Lower lobe of right lung (tissue), 2 donors: ENCODE measurements at regions not wholly inside any gene's neighbourhood (a gene's known extent, or its start where the extent isn't known, plus 50 kb on each side); places are given as distances from the start of the nearest gene placed in this dataset.

ENCODE experiments used
- ATAC-seq, 2 donors: fragments of 200-7000 bp; cut with Tn5 transposase; one replicate each; pipeline ENCODE4 v1.9.1; 2020 to 2022; ENCODE audit warnings: mild to moderate bottlenecking in 2 of 2, moderate library complexity in 2 of 2
- DNase-seq: peaks from one replicate; pipeline ENCODE4 v3.0.0-alpha.2; 2020
- H3K27ac ChIP-seq: fragments of 200-600 bp; one replicate; pipeline ENCODE4 v1.8.0; 2022
- H3K27me3 ChIP-seq: fragments of 200-600 bp; one replicate; pipeline ENCODE4 v1.8.0; 2022; ENCODE audit warnings: low read depth
- H3K36me3 ChIP-seq: fragments of 200-600 bp; one replicate; pipeline ENCODE4 v1.8.0; 2022; ENCODE audit warnings: mild to moderate bottlenecking
- H3K4me1 ChIP-seq: fragments of 200-600 bp; one replicate; pipeline ENCODE4 v1.8.0; 2022
- H3K4me3 ChIP-seq: fragments of 200-600 bp; one replicate; pipeline ENCODE4 v1.8.0; 2022; ENCODE audit warnings: mild to moderate bottlenecking
- H3K9me3 ChIP-seq: fragments of 200-600 bp; one replicate; pipeline ENCODE4 v1.8.0; 2022
- CTCF ChIP-seq: fragments of 200-600 bp; IDR thresholded peaks from one replicate; pipeline ENCODE4 v1.8.0; 2022; ENCODE audit warnings: antibody characterized with exemption, mild to moderate bottlenecking
- intact Hi-C: fragments of 100-400 bp; cut with DNase I; formaldehyde crosslinking; loops from one replicate; pipeline ENCODE4 v1.11.0; 2022
- donor health status: DM: no; HTN: yes; CAD: no; lungs with severe emphysema.

- Histone ChIP-seq H3K27me3 (no peaks in the 10 kb centered on the region), H3K4me1 (no peaks in the 10 kb centered on the region), H3K4me3 (no peak overlapping the region), H3K27ac (no peak overlapping the region), H3K9me3 (peaks cover 4% of the 10 kb centered on the region), H3K36me3 (no peaks in the 10 kb centered on the region)
- DNase-seq (no peak), ATAC-seq (no peak)
- intact Hi-C loops: no loop called here
- TF ChIP-seq CTCF: no peak
These were observed 83.4 kb upstream of the PRL start for GRCh38 chr6:22380236-22380635.

GRCh38 chr6:22381845-22382544 is 85.2 kb upstream of the PRL start:
- TF ChIP-seq CTCF: no peak
- no peaks in the 10 kb centered on the region for H3K36me3 ChIP-seq
- peaks cover 7% of the 10 kb centered on the region for H3K9me3 ChIP-seq
- DNase-seq (no peak), ATAC-seq (no peak)
- H3K4me3 ChIP-seq: no peak overlapping the region
- H3K4me1 ChIP-seq: no peaks in the 10 kb centered on the region
- H3K27ac ChIP-seq: no peak overlapping the region
- H3K27me3 ChIP-seq: no peaks in the 10 kb centered on the region
- intact Hi-C loops: no loop called here

GRCh38 chr6:22383016-22383415 is 86.2 kb upstream of the PRL start:
- H3K27me3 ChIP-seq: no peaks in the 10 kb centered on the region
- no peak overlapping the region for H3K4me3 ChIP-seq
- no peak for ATAC-seq
- DNase-seq: no peak
- no peaks in the 10 kb centered on the region for H3K4me1 ChIP-seq
- TF ChIP-seq CTCF: no peak
- intact Hi-C loops: no loop called here
- peaks cover 7% of the 10 kb centered on the region for H3K9me3 ChIP-seq
- no peak overlapping the region for H3K27ac ChIP-seq
- no peaks in the 10 kb centered on the region for H3K36me3 ChIP-seq

GRCh38 chr6:22392711-22393110 is 95.9 kb upstream of the PRL start:
- ATAC-seq (no peak), DNase-seq (no peak)
- intact Hi-C loops: no loop called here
- no peaks in the 10 kb centered on the region for H3K4me1 ChIP-seq
- H3K4me3 ChIP-seq: no peak overlapping the region
- TF ChIP-seq CTCF: no peak
- no peaks in the 10 kb centered on the region for H3K36me3 ChIP-seq
- H3K27ac ChIP-seq: no peak overlapping the region
- H3K9me3 ChIP-seq: no peaks in the 10 kb centered on the region
- H3K27me3 ChIP-seq: no peaks in the 10 kb centered on the region

- Histone ChIP-seq H3K9me3 (no peaks in the 10 kb centered on the region), H3K36me3 (no peaks in the 10 kb centered on the region), H3K4me1 (no peaks in the 10 kb centered on the region), H3K27me3 (no peaks in the 10 kb centered on the region), H3K27ac (no peak overlapping the region), H3K4me3 (no peak overlapping the region)
- no peak for ATAC-seq
- no peak for DNase-seq
- no peak for TF ChIP-seq CTCF
- intact Hi-C loops: no loop called here
These were observed 97.9 kb upstream of the PRL start for GRCh38 chr6:22394691-22395090.
